ENCODE measurements at regions not wholly inside any gene's neighbourhood (a gene's known extent, or its start where the extent isn't known, plus 50 kb on each side); places are given as distances from the start of the nearest gene placed in this dataset.

DNA sequence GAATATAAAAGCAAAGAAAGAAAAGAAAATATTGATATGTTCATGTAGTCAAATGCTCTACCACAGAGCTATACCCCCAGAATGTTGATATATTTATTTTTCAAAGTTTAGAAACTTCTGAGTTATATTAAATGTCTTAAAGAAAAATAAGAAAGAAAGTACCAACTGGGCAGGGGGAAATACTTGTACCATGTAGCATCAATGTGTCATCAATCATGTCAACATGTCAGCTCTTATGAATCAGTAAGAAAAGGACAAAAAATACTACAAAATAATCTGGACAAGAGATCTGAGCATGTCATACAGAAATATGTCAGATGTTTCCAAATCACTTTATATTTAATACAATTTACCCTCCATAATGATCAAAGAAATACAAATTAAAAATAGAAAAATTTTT is 595.1 kb upstream of the ATP2B1 start:
- TF ChIP-seq, protein P1, sequence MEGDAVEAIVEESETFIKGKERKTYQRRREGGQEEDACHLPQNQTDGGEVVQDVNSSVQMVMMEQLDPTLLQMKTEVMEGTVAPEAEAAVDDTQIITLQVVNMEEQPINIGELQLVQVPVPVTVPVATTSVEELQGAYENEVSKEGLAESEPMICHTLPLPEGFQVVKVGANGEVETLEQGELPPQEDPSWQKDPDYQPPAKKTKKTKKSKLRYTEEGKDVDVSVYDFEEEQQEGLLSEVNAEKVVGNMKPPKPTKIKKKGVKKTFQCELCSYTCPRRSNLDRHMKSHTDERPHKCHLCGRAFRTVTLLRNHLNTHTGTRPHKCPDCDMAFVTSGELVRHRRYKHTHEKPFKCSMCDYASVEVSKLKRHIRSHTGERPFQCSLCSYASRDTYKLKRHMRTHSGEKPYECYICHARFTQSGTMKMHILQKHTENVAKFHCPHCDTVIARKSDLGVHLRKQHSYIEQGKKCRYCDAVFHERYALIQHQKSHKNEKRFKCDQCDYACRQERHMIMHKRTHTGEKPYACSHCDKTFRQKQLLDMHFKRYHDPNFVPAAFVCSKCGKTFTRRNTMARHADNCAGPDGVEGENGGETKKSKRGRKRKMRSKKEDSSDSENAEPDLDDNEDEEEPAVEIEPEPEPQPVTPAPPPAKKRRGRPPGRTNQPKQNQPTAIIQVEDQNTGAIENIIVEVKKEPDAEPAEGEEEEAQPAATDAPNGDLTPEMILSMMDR (IDR thresholded peaks at IDR 0.05) = no peak
- no peak for TF ChIP-seq POLR2A (IDR thresholded peaks at IDR 0.05)

All from stomach (tissue), 4 donors.